ENCODE measurements at regions not wholly inside any gene's neighbourhood (a gene's known extent, or its start where the extent isn't known, plus 50 kb on each side); places are given as distances from the start of the nearest gene placed in this dataset.

GRCh38 chr1:234535763-234536515 is 57.0 kb upstream of the TARBP1 start:
- DNase-seq, result peak; percentile 35 to 43

- DNase-seq, result no peak
Measured at GRCh38 chr1:234535218-234535617, 56.2 kb upstream of the TARBP1 start.

- DNase-seq, result peak; percentile 70 to 76
Measured at GRCh38 chr1:234533975-234534876, 55.2 kb upstream of the TARBP1 start.

GRCh38 chr1:234533034-234533891 is 54.3 kb upstream of the TARBP1 start:
- DNase-seq, result peak in 1 of 2 donors; percentile 38

GRCh38 chr1:234532503-234532922 is 53.5 kb upstream of the TARBP1 start:
- peak in 1 of 2 donors; percentile 37 for DNase-seq

- no peak for DNase-seq
Measured at GRCh38 chr1:234531151-234531635, 52.2 kb upstream of the TARBP1 start.

- DNase-seq, result no peak
Measured at GRCh38 chr1:234530672-234531071, 51.7 kb upstream of the TARBP1 start.

- DNase-seq, result no peak
Measured at GRCh38 chr1:234529950-234530237, 50.9 kb upstream of the TARBP1 start.

GRCh38 chr1:234529095-234529949 is 50.3 kb upstream of the TARBP1 start:
- DNase-seq, result no peak

All from hippocampal formation (tissue), 2 donors.